NB4 (cell line): ENCODE measurements at regions not wholly inside any gene's neighbourhood (a gene's known extent, or its start where the extent isn't known, plus 50 kb on each side); places are given as distances from the start of the nearest gene placed in this dataset.

ENCODE experiments used
- CTCF ChIP-seq: IDR thresholded peaks from one replicate; pipeline ENCODE4 v1.5.1; 2012; ENCODE audit warnings: low read depth, low read length
- MYC ChIP-seq: IDR thresholded peaks from 2 replicates; pipeline ENCODE4 v1.6.1; 2011; ENCODE audit warnings: low read depth, low read length
- POLR2A ChIP-seq: IDR thresholded peaks from 2 replicates; pipeline ENCODE4 v1.6.1; 2011; ENCODE audit warnings: mild to moderate bottlenecking; ENCODE audit not compliant: insufficient read length; ENCODE audit errors: extremely low read depth
- TF ChIP-seq, protein P1 (sequence below): IDR thresholded peaks from 2 replicates; pipeline ENCODE4 v1.6.1; 2011; ENCODE audit warnings: low read depth, low read length

DNA sequence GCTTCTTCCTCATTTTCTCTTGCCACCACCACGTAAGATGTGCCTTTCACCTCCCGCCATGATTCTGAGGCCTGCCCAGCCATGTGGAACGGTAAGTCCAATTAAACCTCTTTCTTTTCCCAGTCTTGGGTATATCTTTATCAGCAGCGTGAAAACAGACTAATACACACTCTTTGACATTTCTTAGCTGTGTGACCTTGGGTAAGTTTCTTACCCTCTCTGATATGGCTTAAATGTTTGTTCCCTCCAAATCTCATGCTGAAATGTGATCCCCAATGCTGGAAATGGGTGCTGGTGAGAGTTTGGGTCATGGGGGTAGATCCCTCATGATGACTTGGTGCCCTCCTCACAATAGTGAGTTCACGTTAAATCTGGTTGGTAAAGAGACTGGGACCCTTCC, 188.8 kb upstream of the IRX4 start:
- TF ChIP-seq CTCF (no peak), POLR2A (no peak), MYC (no peak)
- TF ChIP-seq, protein P1, sequence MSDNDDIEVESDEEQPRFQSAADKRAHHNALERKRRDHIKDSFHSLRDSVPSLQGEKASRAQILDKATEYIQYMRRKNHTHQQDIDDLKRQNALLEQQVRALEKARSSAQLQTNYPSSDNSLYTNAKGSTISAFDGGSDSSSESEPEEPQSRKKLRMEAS, result no peak
